Activated B cell treated with CpG ODN at 0.5 μM for 24 hours (primary cell): ENCODE measurements at regions not wholly inside any gene's neighbourhood (a gene's known extent, or its start where the extent isn't known, plus 50 kb on each side); places are given as distances from the start of the nearest gene placed in this dataset.

Source experiments
- ATAC-seq: fragments of 200-7000 bp; cut with Tn5 transposase; one replicate; pipeline ENCODE4 v1.10.0; 2021; ENCODE audit warnings: low read depth, mild to moderate bottlenecking, moderate library complexity
- CTCF ChIA-PET: fragments of 350-600 bp; sonication (Branson Sonifier 250); formaldehyde crosslinking; loops from one replicate; lab custom pipeline; 2021; ENCODE audit warnings: antibody characterized with exemption; lab: Charles Lee
- POLR2A ChIA-PET: fragments of 350-600 bp; sonication (Branson Sonifier 250); formaldehyde crosslinking; loops from one replicate; lab custom pipeline; 2021; ENCODE audit warnings: antibody characterized with exemption; lab: Charles Lee
- DNase-seq: peaks from one replicate; pipeline ENCODE4 v3.0.0; 2022
- H3K27ac Mint-ChIP-seq: one replicate; pipeline ENCODE4 v1.8.0; 2020; ENCODE audit warnings: mixed read lengths
- H3K27me3 Mint-ChIP-seq: one replicate; pipeline ENCODE4 v1.8.0; 2021; ENCODE audit warnings: mixed read lengths
- H3K36me3 Mint-ChIP-seq: one replicate; pipeline ENCODE4 v1.8.0; 2021; ENCODE audit warnings: low read depth, mixed read lengths
- H3K4me1 Mint-ChIP-seq: one replicate; pipeline ENCODE4 v1.8.0; 2021; ENCODE audit warnings: mixed read lengths
- H3K4me3 Mint-ChIP-seq: one replicate; pipeline ENCODE4 v1.8.0; 2020; ENCODE audit warnings: mild to moderate bottlenecking, mixed read lengths
- H3K9me3 Mint-ChIP-seq: one replicate; pipeline ENCODE4 v1.8.0; 2020; ENCODE audit warnings: mixed read lengths
- CTCF ChIP-seq: fragments of 200-600 bp; IDR thresholded peaks from one replicate; pipeline ENCODE4 v1.8.0; 2022; ENCODE audit warnings: antibody characterized with exemption, mild to moderate bottlenecking
- intact Hi-C: fragments of 100-400 bp; cut with micrococcal nuclease; formaldehyde crosslinking; loops from one replicate; pipeline ENCODE4 v1.15.1; 2024

GRCh38 chr2:180507028-180507427 lies 473.4 kb upstream of the UBE2E3 start:
- CTCF ChIA-PET: no interaction called here
- POLR2A ChIA-PET: no interaction called here
- H3K9me3 Mint-ChIP-seq: no peaks in the 10 kb centered on the region
- intact Hi-C loops: no loop called here
- H3K4me3 Mint-ChIP-seq: no peak overlapping the region
- DNase-seq (no peak), ATAC-seq (no peak)
- no peaks in the 10 kb centered on the region for H3K36me3 Mint-ChIP-seq
- no peak for TF ChIP-seq CTCF
- H3K4me1 Mint-ChIP-seq: no peaks in the 10 kb centered on the region
- no peak overlapping the region for H3K27ac Mint-ChIP-seq
- H3K27me3 Mint-ChIP-seq: no peaks in the 10 kb centered on the region

- Mint-ChIP-seq H3K4me1 (no peaks in the 10 kb centered on the region), H3K9me3 (no peaks in the 10 kb centered on the region), H3K36me3 (no peaks in the 10 kb centered on the region), H3K27ac (no peak overlapping the region), H3K4me3 (no peak overlapping the region), H3K27me3 (no peaks in the 10 kb centered on the region)
- ATAC-seq (no peak), DNase-seq (no peak)
- no peak for TF ChIP-seq CTCF
- ChIA-PET POLR2A (no interaction called here), CTCF (no interaction called here)
- intact Hi-C loops: no loop called here
Observed at GRCh38 chr2:180505203-180505602, 475.2 kb upstream of the UBE2E3 start.

GRCh38 chr2:180497621-180498152 lies 482.7 kb upstream of the UBE2E3 start:
- TF ChIP-seq CTCF: no peak
- no peaks in the 10 kb centered on the region for H3K36me3 Mint-ChIP-seq

GRCh38 chr2:180495606-180496005 lies 484.8 kb upstream of the UBE2E3 start:
- Mint-ChIP-seq H3K36me3 (no peaks in the 10 kb centered on the region), H3K27ac (no peak overlapping the region), H3K4me3 (no peak overlapping the region), H3K27me3 (no peaks in the 10 kb centered on the region), H3K9me3 (peaks cover 2% of the 10 kb centered on the region), H3K4me1 (no peaks in the 10 kb centered on the region)
- DNase-seq (no peak), ATAC-seq (no peak)
- ChIA-PET CTCF (no interaction called here), POLR2A (no interaction called here)
- intact Hi-C loops: no loop called here
- TF ChIP-seq CTCF: no peak

More at GRCh38 chr2:180497621-180498152, 482.7 kb upstream of the UBE2E3 start:
- Mint-ChIP-seq H3K27me3 (no peaks in the 10 kb centered on the region), H3K9me3 (peaks cover 2% of the 10 kb centered on the region), H3K4me1 (no peaks in the 10 kb centered on the region), H3K4me3 (no peak overlapping the region), H3K27ac (no peak overlapping the region)
- CTCF ChIA-PET: no interaction called here
- ATAC-seq: no peak
- POLR2A ChIA-PET: no interaction called here
- intact Hi-C loops: no loop called here
- no peak for DNase-seq

GRCh38 chr2:180494286-180494685 lies 486.1 kb upstream of the UBE2E3 start:
- DNase-seq (no peak), ATAC-seq (no peak)
- Mint-ChIP-seq H3K4me1 (no peaks in the 10 kb centered on the region), H3K27me3 (no peaks in the 10 kb centered on the region), H3K9me3 (peaks cover 9% of the 10 kb centered on the region), H3K4me3 (no peak overlapping the region), H3K36me3 (no peaks in the 10 kb centered on the region), H3K27ac (no peak overlapping the region)
- ChIA-PET CTCF (no interaction called here), POLR2A (no interaction called here)
- intact Hi-C loops: no loop called here
- no peak for TF ChIP-seq CTCF
